ENCODE measurements at regions not wholly inside any gene's neighbourhood (a gene's known extent, or its start where the extent isn't known, plus 50 kb on each side); places are given as distances from the start of the nearest gene placed in this dataset.

DNA sequence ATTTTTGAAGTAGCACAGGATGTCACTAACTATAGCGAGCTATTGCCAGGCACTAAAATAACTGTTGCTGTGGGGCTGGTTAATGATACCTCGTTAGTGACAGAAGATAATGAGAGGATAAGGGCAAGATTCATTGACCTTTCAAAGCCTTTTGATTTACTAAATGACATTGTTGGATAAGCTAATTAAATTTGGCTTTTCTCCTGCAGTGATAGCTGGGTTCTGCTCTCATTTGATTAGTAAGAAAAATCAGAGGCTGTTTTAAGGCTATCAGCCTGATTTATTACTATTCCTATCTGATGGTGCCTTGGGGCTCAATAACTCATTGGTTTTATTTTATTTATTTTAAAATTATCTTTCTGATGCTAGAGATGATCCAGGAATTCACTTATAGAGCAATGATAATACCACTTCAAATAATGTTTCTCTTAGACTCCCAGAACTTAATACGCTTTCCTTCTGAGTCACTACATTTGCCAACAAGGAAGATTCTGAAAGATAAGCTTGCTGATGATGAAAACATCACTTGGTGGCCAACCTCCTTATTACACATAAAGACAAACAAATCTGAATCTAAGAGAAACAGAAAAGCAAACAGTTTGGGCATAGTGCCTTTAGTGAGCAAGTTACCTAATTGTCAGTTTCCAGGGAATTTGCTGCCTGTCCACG lies 501.3 kb upstream of the ARGLU1 start:
- DNase-seq = no peak

DNA sequence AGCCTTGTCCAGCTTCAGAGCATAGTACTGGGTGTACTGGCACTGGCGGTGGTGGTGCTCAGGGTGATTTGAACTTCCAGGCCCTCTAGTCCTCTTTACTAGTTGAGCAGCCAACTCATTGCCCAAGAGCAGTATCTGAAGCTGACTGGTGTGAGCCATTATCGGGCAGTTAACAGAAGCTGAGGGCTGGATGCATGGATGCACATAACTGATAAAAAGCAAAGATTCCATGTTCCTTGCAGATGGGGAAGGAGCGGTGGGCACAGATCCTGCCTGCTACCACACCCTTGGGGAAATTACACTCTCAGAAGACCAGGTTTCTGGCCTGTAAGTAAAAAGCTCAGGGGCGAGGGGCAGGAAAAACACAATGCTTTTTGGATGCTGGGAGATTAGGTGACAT lies 499.4 kb upstream of the ARGLU1 start:
- DNase-seq = no peak

GRCh38 chr13:107066355-107066754 lies 498.4 kb upstream of the ARGLU1 start:
- DNase-seq = no peak

GRCh38 chr13:107065036-107065435 lies 497.1 kb upstream of the ARGLU1 start:
- DNase-seq = no peak

DNA sequence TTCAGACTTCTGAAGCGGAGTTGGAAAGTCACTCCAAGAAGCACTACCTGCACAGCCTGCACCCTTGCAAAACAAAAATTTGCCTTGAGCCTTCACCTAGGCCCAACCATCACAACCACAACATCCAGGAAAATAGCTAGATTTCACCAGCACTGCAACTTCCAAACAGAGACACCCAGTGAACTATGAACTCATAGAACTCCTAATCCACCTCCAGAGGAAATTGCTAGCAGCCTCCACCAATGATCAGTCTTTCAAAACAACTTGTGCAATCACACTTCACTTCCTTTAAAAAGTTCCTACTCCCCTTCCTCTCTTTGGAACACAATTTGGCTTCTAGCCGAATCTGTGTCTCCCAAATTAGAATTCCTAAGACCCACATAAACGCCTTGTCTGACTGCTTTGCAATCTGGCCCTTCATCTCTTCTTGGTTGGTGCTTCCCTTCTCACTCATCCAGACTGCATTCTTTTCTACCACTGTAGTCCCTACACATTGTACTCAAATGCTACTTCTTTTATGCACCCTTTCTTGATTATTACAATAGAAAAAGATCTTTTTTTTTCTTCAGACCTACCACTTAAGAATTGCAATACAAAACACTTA lies 489.2 kb upstream of the ARGLU1 start:
- no peak for DNase-seq

- no peak for DNase-seq
Observed at GRCh38 chr13:107043021-107043956, 475.4 kb upstream of the ARGLU1 start.

DNA sequence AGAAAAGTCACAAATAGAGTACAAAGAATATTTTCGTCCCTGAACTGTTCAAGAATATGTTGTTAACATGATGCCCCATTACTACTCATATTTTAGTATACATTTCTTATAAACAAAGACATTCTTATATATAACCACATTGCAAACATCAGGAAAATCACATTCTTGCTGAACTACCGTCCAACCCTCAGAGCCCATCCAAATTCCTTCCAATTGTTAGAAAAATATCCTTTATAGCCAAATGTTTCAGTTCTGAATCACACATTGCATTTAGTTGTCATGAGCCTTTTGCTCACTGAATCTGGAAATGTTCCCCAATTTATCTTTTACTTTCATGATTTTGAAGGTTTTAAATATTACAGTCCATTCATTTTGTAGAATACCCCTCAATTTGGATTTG lies 467.8 kb upstream of the ARGLU1 start:
- no peak for DNase-seq

- no peak for DNase-seq
Observed at GRCh38 chr13:107035186-107035585, 467.2 kb upstream of the ARGLU1 start.

DNA sequence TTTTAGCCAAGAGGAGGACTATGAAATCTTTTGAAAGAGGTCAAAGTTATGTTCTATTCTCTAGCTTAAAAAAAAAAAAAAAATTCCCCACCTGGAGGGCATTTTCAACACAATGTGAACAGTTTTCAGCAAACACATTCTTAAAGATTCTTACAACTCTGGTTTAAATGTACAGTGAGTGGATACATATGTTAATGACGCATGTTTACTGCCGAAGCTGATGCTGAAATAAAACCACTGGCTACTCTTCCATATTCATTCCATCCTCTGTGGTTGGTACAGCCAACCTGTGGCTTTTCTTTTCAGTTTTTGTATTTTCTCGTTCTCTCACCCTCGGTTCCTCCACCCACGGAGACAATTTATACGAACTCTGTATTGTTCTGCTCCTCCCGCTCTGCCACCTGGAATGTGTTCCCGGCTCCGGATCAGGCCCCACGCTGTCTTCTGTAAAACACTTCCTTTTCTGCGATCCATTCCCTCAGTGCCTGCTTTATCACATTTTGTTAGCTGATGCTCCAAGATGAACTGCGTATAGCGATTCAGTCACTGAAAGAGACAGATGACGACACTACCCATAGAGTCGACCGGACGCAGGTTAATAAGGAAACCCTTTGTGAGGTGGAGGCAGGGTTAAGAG lies 466.4 kb upstream of the ARGLU1 start:
- no peak for DNase-seq

DNA sequence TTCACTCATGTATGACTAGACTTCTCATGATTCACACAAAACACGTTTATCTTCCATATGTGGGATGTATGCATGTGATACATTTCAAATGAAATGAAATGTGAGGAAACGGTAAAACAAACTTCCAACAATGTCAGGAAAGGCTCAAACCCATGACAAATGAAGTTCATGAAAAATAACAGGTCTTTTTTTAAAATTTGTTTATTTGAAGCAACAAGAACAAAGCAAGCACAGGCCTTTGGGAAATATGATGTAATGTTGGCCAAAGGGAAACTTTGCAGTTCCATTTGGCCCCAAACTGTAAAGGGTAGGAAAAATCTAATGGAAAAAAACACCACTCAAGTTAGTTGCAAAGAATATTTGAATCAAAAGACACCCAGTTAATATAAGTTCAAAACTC lies 463.8 kb upstream of the ARGLU1 start:
- no peak for DNase-seq

DNA sequence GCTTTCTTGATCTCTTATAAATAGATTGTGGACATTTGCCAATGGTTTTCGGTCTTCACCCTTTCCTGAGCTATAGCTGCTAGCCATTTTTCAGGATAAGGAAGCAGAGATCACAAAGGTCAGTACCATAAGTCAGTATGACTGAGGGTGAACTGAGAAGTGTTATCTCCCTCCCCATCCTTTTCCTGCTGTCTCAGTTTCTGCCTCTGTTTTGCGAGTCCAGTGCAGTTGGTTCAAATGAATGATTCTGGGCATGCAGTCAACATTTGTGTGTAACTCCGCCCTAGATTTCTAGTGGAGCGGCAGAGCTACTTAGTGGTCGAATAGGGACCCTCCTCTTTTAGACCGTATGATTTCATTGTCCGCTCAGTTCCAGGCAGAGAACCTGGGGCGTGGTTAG lies 460.8 kb upstream of the ARGLU1 start:
- no peak for DNase-seq

DNA sequence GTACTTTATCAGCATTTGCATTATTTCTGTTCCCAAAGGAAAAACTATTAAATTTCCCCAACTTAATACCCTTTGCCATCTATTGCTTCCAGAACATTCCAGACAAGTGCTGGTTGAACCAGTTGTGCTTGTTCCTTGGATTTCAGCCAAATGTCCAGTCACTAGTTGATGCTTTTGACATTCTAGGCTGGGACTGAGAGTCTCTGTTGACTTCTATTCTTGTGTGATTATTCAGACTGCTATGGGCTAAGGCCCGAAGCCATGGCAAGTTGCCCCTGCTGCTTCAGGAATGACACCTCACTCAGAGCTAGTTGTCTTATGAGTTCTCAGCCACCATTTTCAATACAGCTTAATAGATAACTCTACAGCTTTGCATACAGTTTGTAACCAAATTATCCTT lies 458.1 kb upstream of the ARGLU1 start:
- DNase-seq = no peak

DNA sequence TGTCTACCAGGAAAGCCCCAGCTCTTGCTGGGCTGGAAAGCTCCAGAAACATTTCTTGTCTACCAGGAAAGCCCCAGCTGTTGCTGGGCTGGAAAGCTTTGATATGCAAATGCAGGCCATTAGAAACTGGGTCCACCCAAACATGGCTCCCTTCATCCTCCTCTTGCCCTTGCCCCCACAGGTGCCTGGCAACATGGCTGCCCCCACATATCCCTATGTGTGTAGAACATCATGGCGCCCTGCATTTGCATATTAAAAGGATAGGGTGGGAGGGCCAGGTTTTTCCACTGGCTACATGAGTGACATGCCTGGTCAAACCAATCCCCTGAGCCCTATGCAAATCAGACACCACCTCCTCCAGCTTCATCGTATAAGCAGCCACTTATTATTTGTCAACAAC lies 455.4 kb upstream of the ARGLU1 start:
- DNase-seq = no peak

DNA sequence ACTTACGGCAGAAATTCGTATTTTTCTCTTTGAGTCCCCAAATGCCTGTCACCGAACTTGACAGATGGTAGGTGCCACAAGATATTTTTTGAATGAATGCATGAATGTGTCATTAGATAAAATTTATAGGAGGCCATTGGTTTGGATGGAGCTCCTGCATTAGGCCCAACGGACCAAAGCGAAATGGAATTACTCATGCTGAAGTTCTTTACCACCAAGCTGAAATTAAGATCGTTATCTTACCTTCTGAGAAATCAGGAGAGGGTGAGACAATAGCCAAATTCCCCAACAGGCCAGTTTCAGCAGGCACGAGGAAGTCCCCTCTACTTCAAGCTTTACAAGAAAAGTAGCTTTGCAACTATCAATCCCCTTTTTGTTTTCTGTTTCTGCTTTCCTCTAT lies 452.5 kb upstream of the ARGLU1 start:
- DNase-seq = no peak

DNA sequence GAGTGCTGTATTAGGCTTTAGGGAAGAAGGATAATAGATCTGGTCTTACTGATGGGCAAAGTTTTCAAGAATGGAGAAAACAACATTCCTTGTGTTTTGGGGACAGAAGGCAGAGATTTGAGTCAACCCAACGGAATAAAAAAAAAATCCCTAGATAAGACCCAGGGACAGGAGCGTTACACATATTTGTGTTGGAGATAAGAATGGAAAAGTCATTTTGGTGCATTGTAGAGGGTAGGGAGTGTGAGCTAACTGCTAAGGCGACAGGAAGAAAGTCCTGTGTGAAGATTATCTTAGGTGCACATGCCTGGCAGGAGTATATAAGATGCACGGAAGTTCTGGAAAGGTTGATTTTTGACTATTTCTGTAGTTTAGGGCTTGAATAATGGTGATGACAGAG lies 450.3 kb upstream of the ARGLU1 start:
- no peak for DNase-seq

GRCh38 chr13:107006661-107007060 lies 438.7 kb upstream of the ARGLU1 start:
- DNase-seq = no peak

DNA sequence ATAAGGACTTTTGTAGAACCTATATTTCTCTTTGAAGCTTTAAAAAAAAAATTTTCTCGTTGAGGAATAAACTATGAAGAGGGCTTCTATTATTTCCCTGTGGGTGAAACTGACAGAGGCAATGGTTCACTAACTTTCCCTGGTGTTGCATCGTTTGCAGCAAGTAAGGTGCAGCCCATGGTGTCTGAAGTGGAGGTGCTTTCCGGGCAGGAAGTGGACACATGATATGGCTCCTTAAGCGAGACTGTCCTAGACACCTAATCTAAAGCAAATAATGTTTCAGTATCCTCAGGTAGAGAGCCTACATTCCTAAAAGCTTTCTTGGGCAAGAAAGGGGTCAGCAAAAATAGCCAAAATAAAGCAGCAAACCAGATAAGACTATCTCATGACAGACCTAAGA lies 437.6 kb upstream of the ARGLU1 start:
- no peak for DNase-seq

- no peak for DNase-seq
Observed at GRCh38 chr13:107003911-107004310, 436.0 kb upstream of the ARGLU1 start.

DNA sequence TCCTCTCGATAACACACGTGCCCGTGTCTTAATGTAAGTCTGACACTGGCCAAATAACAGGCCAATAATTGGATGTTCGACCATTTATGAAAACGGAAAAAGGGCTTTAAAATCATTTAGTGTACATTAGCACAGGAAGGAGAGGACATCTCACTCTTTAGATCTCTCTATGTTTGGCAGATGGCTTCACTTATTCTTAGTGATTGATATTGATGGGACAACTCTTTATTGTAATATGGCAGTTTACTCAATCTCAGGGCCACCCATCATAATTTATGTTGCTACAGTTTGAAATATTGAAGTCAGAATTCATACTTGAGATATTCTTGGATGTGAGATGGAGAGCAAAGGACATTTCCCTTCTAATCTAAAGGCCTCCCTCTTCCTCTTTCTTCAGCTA lies 430.7 kb upstream of the ARGLU1 start:
- no peak for DNase-seq

DNA sequence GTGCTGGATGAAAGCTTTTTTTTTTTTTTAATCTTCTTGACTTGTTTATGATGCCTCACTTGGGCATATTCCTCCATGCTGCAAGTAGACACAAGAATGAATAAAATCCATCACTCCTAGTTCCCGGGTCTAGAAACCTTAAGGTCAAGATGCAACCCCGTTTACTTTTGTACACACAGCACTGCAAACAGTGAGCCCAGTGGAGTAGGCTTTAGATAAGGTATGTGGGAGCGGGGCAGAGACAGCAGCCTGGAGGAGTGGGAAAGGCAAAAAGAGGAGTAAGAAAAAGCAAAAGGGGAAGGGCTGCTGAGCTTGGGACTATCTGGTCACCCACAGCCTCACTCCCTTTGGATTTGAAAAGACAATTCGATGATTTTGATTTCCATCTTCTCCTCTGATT lies 429.8 kb upstream of the ARGLU1 start:
- no peak for DNase-seq

DNA sequence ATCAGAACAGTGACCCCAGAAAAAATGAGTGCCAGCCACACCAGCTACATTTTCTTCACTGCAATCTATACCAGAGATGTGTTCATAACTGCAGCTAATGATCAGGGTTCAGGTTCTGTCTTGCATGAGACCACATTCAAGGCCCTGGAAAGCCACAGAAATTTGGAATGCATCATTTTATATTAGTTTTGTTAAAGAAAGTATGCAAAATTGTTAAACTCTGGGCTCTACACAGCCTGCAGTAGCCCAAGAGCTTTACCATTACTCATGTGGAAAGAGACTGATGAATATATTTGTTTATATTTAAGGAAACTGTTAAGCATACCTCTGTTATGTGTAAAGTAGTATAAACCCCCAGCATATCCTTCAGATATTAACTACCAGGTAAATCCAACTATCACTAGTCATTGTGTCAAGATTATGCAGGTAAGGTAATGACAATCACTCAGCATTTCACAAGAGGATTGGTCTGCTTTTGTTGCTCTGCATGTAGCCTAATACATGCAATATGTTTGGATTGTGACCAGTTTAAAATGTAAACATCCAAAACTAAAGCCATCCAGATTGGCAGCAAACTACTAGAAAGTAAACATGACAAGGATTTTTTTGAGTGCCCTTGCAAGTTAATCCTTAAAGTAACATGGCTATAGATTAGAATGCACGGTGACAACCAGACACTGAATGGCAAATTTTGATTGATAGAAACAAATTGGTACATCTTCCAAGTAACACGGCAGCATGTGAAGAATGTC lies 429.1 kb upstream of the ARGLU1 start:
- no peak for DNase-seq

- DNase-seq = no peak
Observed at GRCh38 chr13:106990594-106990993, 422.7 kb upstream of the ARGLU1 start.

DNA sequence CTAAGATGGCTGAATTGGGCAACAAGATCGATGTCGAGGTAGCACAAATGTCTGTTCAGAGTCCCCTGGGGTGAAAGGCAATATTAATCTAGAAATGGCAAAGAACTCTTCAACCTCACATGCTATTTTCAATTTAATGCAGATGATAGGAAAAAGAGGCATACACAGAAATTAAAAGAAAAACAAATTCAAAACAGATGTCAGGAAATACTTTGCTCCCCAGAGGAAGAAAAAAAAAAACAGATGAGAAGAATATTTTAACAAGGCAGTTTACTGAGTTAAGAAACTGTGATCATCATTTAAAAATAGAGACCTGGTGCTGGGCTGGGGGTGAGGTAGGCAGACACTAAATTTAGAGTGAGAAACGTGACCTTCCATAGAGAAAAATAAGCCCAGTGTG lies 421.9 kb upstream of the ARGLU1 start:
- DNase-seq = no peak

All from NCI-H187 treated with DMSO at 0.1 percent for 48 hours (cell line).